Hepatocyte (in vitro differentiated cells): ENCODE measurements at regions not wholly inside any gene's neighbourhood (a gene's known extent, or its start where the extent isn't known, plus 50 kb on each side); places are given as distances from the start of the nearest gene placed in this dataset.

ENCODE experiments used
- DNase-seq: peaks from one replicate; pipeline ENCODE4 v3.0.0-alpha.2; 2016; ENCODE audit warnings: low spot score
- H2AFZ ChIP-seq: fragments of 200-600 bp; sonication (generic); 2 replicates; pipeline ENCODE4 v1.6.0; 2016; ENCODE audit warnings: antibody characterized with exemption, mild to moderate bottlenecking
- H3K27ac ChIP-seq: fragments of 200-600 bp; sonication (generic); 2 replicates; pipeline ENCODE4 v1.5.1; 2016; ENCODE audit warnings: mild to moderate bottlenecking
- H3K27me3 ChIP-seq: fragments of 200-600 bp; sonication (generic); 2 replicates; pipeline ENCODE4 v1.6.1; 2016
- H3K36me3 ChIP-seq: fragments of 200-600 bp; sonication (generic); replicated peaks from 2 replicates; pipeline ENCODE4 v1.5.1; 2016; ENCODE audit warnings: low read depth; ENCODE audit not compliant: insufficient read depth
- H3K4me1 ChIP-seq: fragments of 200-600 bp; sonication (generic); 2 replicates; pipeline ENCODE4 v1.5.1; 2016; ENCODE audit warnings: mild to moderate bottlenecking, moderate library complexity; ENCODE audit not compliant: insufficient read depth
- H3K4me2 ChIP-seq: fragments of 200-600 bp; sonication (generic); 2 replicates; pipeline ENCODE4 v1.6.0; 2016
- H3K4me3 ChIP-seq: fragments of 200-600 bp; sonication (generic); 2 replicates; pipeline ENCODE4 v1.5.1; 2016; ENCODE audit warnings: mild to moderate bottlenecking
- H3K79me2 ChIP-seq: fragments of 200-600 bp; sonication (generic); 2 replicates; pipeline ENCODE4 v1.6.0; 2017; ENCODE audit warnings: mild to moderate bottlenecking
- H3K9me2 ChIP-seq: fragments of 200-600 bp; sonication (generic); replicated peaks from 2 replicates; pipeline ENCODE4 v1.6.0; 2017; ENCODE audit warnings: mild to moderate bottlenecking; ENCODE audit not compliant: insufficient read depth
- H3K9me3 ChIP-seq: fragments of 200-600 bp; sonication (generic); 2 replicates; pipeline ENCODE4 v1.5.1; 2016; ENCODE audit warnings: low read depth, mild to moderate bottlenecking
- H4K20me1 ChIP-seq: fragments of 200-600 bp; sonication (generic); 2 replicates; pipeline ENCODE4 v1.6.0; 2016; ENCODE audit warnings: mild to moderate bottlenecking; ENCODE audit not compliant: insufficient read depth, poor library complexity, severe bottlenecking
- CTCF ChIP-seq: fragments of 200-600 bp; sonication (generic); IDR thresholded peaks from 2 replicates; pipeline ENCODE4 v1.5.1; 2016; ENCODE audit warnings: antibody characterized with exemption, mild to moderate bottlenecking; ENCODE audit not compliant: poor library complexity
- EZH2 ChIP-seq: fragments of 200-600 bp; sonication (generic); IDR thresholded peaks from 2 replicates; pipeline ENCODE4 v1.6.1; 2016; ENCODE audit warnings: antibody characterized with exemption, mild to moderate bottlenecking, borderline replicate concordance
- EZH2phosphoT487 ChIP-seq: fragments of 200-600 bp; sonication (generic); IDR thresholded peaks from one replicate; pipeline ENCODE4 v1.6.1; 2018; ENCODE audit warnings: antibody characterized with exemption, mild to moderate bottlenecking, low read depth, moderate library complexity; ENCODE audit not compliant: unreplicated experiment, severe bottlenecking
- WGBS: methylation state at CpG from one replicate; pipeline ENCODE4 v1.1.6; 2016; ENCODE audit warnings: low lambda C conversion rate; ENCODE audit errors: missing lambda C conversion rate; 5-methylcytosine and 5-hydroxymethylcytosine counted together

- TF ChIP-seq EZH2phosphoT487 (no peak), CTCF (no peak), EZH2 (no peak)
- DNase-seq = no peak
- H2AFZ ChIP-seq = no peak overlapping the region
- no peaks in the 10 kb centered on the region for H3K27me3 ChIP-seq
- no peaks in the 10 kb centered on the region for H3K9me3 ChIP-seq
- H3K36me3 ChIP-seq = no peaks in the 10 kb centered on the region
- no peak overlapping the region for H3K27ac ChIP-seq
- no peaks in the 10 kb centered on the region for H3K79me2 ChIP-seq
- no peaks in the 10 kb centered on the region for H3K4me1 ChIP-seq
- 88% methylated on average over 4 of the region's 4 CpGs for WGBS
- H4K20me1 ChIP-seq = no peaks in the 10 kb centered on the region
- H3K4me3 ChIP-seq = no peak overlapping the region
- no peak overlapping the region for H3K4me2 ChIP-seq
- no peaks in the 10 kb centered on the region for H3K9me2 ChIP-seq
Observed at GRCh38 chr5:175252234-175252805, 191.7 kb downstream of the DRD1 start.

GRCh38 chr5:175250426-175250825 is 193.6 kb downstream of the DRD1 start:
- no peaks in the 10 kb centered on the region for H3K36me3 ChIP-seq
- H3K9me2 ChIP-seq = no peaks in the 10 kb centered on the region
- no peaks in the 10 kb centered on the region for H4K20me1 ChIP-seq
- H3K9me3 ChIP-seq = no peaks in the 10 kb centered on the region
- no peak overlapping the region for H3K4me2 ChIP-seq
- no peak overlapping the region for H3K27ac ChIP-seq
- H3K4me1 ChIP-seq = no peaks in the 10 kb centered on the region
- H2AFZ ChIP-seq = no peak overlapping the region
- H3K27me3 ChIP-seq = no peaks in the 10 kb centered on the region
- 84% methylated on average over 4 of the region's 4 CpGs for WGBS
- H3K4me3 ChIP-seq = no peak overlapping the region
- no peaks in the 10 kb centered on the region for H3K79me2 ChIP-seq
- no peak for DNase-seq
- TF ChIP-seq EZH2phosphoT487 (no peak), EZH2 (no peak), CTCF (no peak)

DNA sequence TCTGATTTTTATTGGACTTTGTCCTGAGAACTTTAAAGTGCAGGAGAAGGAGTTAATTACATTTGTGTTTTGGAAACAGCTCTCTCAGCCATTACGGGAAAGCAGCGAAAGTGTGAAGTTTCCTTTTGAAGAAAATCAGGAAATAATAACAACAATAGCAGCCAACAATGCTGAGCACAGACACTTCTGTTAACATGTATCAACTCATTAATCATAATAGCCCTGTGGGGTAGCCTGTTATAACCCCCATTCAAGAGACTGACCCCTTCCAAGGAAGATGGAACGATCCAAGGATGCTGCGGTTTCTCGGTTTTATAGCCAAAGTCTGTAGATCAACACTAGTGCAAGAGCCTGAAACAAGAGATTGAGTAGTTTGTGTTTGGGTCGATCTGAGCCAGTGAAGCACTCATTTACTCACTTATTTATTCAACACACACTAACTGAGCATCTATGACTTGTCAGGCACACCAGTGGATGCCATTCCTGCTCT is 195.5 kb downstream of the DRD1 start:
- TF ChIP-seq EZH2 (no peak), EZH2phosphoT487 (no peak), CTCF (no peak)
- 73% methylated on average over 6 of the region's 6 CpGs for WGBS
- no peaks in the 10 kb centered on the region for H3K9me2 ChIP-seq
- no peaks in the 10 kb centered on the region for H3K9me3 ChIP-seq
- no peak for DNase-seq
- no peaks in the 10 kb centered on the region for H3K4me1 ChIP-seq
- no peaks in the 10 kb centered on the region for H4K20me1 ChIP-seq
- no peak overlapping the region for H3K27ac ChIP-seq
- no peaks in the 10 kb centered on the region for H3K79me2 ChIP-seq
- no peaks in the 10 kb centered on the region for H3K27me3 ChIP-seq
- no peak overlapping the region for H3K4me3 ChIP-seq
- no peak overlapping the region for H3K4me2 ChIP-seq
- no peak overlapping the region for H2AFZ ChIP-seq
- H3K36me3 ChIP-seq = no peaks in the 10 kb centered on the region
